Breast epithelium (tissue), 4 donors: ENCODE measurements at regions not wholly inside any gene's neighbourhood (a gene's known extent, or its start where the extent isn't known, plus 50 kb on each side); places are given as distances from the start of the nearest gene placed in this dataset.

Experiments used
- DNase-seq, 2 donors: peaks; one replicate each; pipeline ENCODE4 v3.0.0-alpha.2; 2019; ENCODE audit warnings: low spot score in 2 of 2
- H3K27ac ChIP-seq, 2 donors: fragments of 200-600 bp; sonication (generic) in 1 of 2; one replicate each; pipeline ENCODE4 v1.5.1; 2016 to 2019; ENCODE audit warnings: mild to moderate bottlenecking in 1 of 2
- H3K27me3 ChIP-seq, 2 donors: fragments of 200-600 bp; sonication (generic) in 1 of 2; one replicate each; pipeline versions ENCODE4 v1.5.1 to v1.6.0; 2017 to 2019; ENCODE audit warnings: control low read depth in 1 of 2, mild to moderate bottlenecking in 1 of 2
- H3K36me3 ChIP-seq: fragments of 200-600 bp; one replicate; pipeline ENCODE4 v1.5.1; 2019
- H3K4me1 ChIP-seq, 2 donors: fragments of 200-600 bp; sonication (generic); one replicate each; pipeline ENCODE4 v1.5.1; 2016 to 2019; ENCODE audit warnings: control low read depth in 1 of 2
- H3K4me3 ChIP-seq, 3 donors: fragments of 200-600 bp; sonication (generic); 1 replicate in 2 of 3; 2 replicates in 1 of 3; pipeline ENCODE4 v1.5.1; 2016 to 2019; ENCODE audit warnings: mild to moderate bottlenecking in 3 of 3, moderate library complexity in 2 of 3
- H3K9me3 ChIP-seq, 2 donors: fragments of 200-600 bp; sonication (generic) in 1 of 2; one replicate each; pipeline ENCODE4 v1.5.1; 2016 to 2019; ENCODE audit warnings: control low read depth in 1 of 2
- CTCF ChIP-seq, 3 donors: fragments of 450-650 bp; IDR thresholded peaks; one replicate each; pipeline ENCODE4 v1.5.1; 2016 to 2017; ENCODE audit warnings: antibody characterized with exemption in 3 of 3, mild to moderate bottlenecking in 3 of 3, moderate library complexity in 3 of 3
- POLR2A ChIP-seq: fragments of 450-650 bp; IDR thresholded peaks from one replicate; pipeline ENCODE4 v1.6.1; 2016; ENCODE audit warnings: antibody characterized with exemption, mild to moderate bottlenecking, moderate library complexity
- POLR2AphosphoS5 ChIP-seq, 3 donors: sonication (generic); formaldehyde crosslinking; IDR thresholded peaks; one replicate each; pipeline ENCODE4 v1.6.1; 2017; ENCODE audit warnings: antibody characterized with exemption in 3 of 3
- intact Hi-C: fragments of 100-400 bp; cut with DNase I; formaldehyde crosslinking; loops from one replicate; pipeline ENCODE4 v1.15.1; 2023; ENCODE audit warnings: low total_unique reads

- intact Hi-C loops: no loop called here
These were observed 255.2 kb upstream of the TNC start for GRCh38 chr9:115373000-115373709.

GRCh38 chr9:115373710-115374045 lies 255.7 kb upstream of the TNC start:
- Histone ChIP-seq H3K9me3 (peaks cover 0 to 3% of the 10 kb centered on the region in 2 donors), H3K36me3 (no peaks in the 10 kb centered on the region), H3K4me3 (no peak overlapping the region), H3K27ac (no peak overlapping the region), H3K27me3 (no peaks in the 10 kb centered on the region), H3K4me1 (no peaks in the 10 kb centered on the region)
- TF ChIP-seq POLR2A (no peak), POLR2AphosphoS5 (IDR thresholded peaks at IDR 0.05) (no peak), CTCF (IDR thresholded peaks at IDR 0.05) (no peak)
- intact Hi-C loops: no loop called here
- no peak for DNase-seq

More at GRCh38 chr9:115373000-115373709, 255.2 kb upstream of the TNC start:
- H3K9me3 ChIP-seq: peaks cover 0 to 3% of the 10 kb centered on the region in 2 donors
- no peaks in the 10 kb centered on the region for H3K36me3 ChIP-seq
- TF ChIP-seq POLR2A: no peak
- no peaks in the 10 kb centered on the region for H3K27me3 ChIP-seq
- H3K4me3 ChIP-seq: no peak overlapping the region
- H3K4me1 ChIP-seq: no peaks in the 10 kb centered on the region
- H3K27ac ChIP-seq: no peak overlapping the region
- no peak for DNase-seq

- intact Hi-C loops: no loop called here
- no peak for TF ChIP-seq POLR2AphosphoS5 (IDR thresholded peaks at IDR 0.05)
- TF ChIP-seq CTCF (IDR thresholded peaks at IDR 0.05): no peak
- TF ChIP-seq POLR2A: no peak
- H3K36me3 ChIP-seq: no peaks in the 10 kb centered on the region
These were observed 256.8 kb upstream of the TNC start for GRCh38 chr9:115374724-115375268.

GRCh38 chr9:115378241-115378640 lies 260.3 kb upstream of the TNC start:
- intact Hi-C loops: no loop called here
- Histone ChIP-seq H3K9me3 (peaks cover 9 to 12% of the 10 kb centered on the region in 2 donors), H3K4me3 (no peak overlapping the region), H3K36me3 (no peaks in the 10 kb centered on the region), H3K27ac (no peak overlapping the region), H3K27me3 (no peaks in the 10 kb centered on the region), H3K4me1 (no peaks in the 10 kb centered on the region)
- TF ChIP-seq POLR2AphosphoS5 (IDR thresholded peaks at IDR 0.05) (no peak), CTCF (IDR thresholded peaks at IDR 0.05) (no peak), POLR2A (no peak)
- no peak for DNase-seq

More at GRCh38 chr9:115374724-115375268, 256.8 kb upstream of the TNC start:
- DNase-seq: no peak
- Histone ChIP-seq H3K9me3 (peaks cover 0 to 3% of the 10 kb centered on the region in 2 donors), H3K4me3 (no peak overlapping the region), H3K27me3 (no peaks in the 10 kb centered on the region), H3K4me1 (no peaks in the 10 kb centered on the region), H3K27ac (no peak overlapping the region)

- Histone ChIP-seq H3K27me3 (no peaks in the 10 kb centered on the region), H3K4me3 (no peak overlapping the region), H3K36me3 (no peaks in the 10 kb centered on the region), H3K9me3 (peaks cover 10 to 15% of the 10 kb centered on the region in 2 donors), H3K4me1 (no peaks in the 10 kb centered on the region), H3K27ac (no peak overlapping the region)
- no peak for DNase-seq
- intact Hi-C loops: no loop called here
- TF ChIP-seq POLR2A (no peak), POLR2AphosphoS5 (IDR thresholded peaks at IDR 0.05) (no peak), CTCF (IDR thresholded peaks at IDR 0.05) (no peak)
These were observed 260.8 kb upstream of the TNC start for GRCh38 chr9:115378758-115379157.
